ENCODE measurements at regions not wholly inside any gene's neighbourhood (a gene's known extent, or its start where the extent isn't known, plus 50 kb on each side); places are given as distances from the start of the nearest gene placed in this dataset.

GRCh38 chrX:145953628-145954027 is 136.0 kb downstream of the SLITRK2 start:
- TF ChIP-seq POLR2AphosphoS5 (IDR thresholded peaks at IDR 0.05) (no peak), CTCF (IDR thresholded peaks at IDR 0.05) (no peak), POLR2A (IDR thresholded peaks at IDR 0.05) (no peak), EP300 (IDR thresholded peaks at IDR 0.05; ENCODE audit: low read depth) (no peak)

Measured in transverse colon (tissue), 4 donors.